H4 (cell line): ENCODE measurements at regions not wholly inside any gene's neighbourhood (a gene's known extent, or its start where the extent isn't known, plus 50 kb on each side); places are given as distances from the start of the nearest gene placed in this dataset.

ENCODE experiments used
- DNase-seq: peaks from one replicate; pipeline ENCODE4 v3.0.0-alpha.2; 2015; ENCODE audit warnings: low spot score

DNA sequence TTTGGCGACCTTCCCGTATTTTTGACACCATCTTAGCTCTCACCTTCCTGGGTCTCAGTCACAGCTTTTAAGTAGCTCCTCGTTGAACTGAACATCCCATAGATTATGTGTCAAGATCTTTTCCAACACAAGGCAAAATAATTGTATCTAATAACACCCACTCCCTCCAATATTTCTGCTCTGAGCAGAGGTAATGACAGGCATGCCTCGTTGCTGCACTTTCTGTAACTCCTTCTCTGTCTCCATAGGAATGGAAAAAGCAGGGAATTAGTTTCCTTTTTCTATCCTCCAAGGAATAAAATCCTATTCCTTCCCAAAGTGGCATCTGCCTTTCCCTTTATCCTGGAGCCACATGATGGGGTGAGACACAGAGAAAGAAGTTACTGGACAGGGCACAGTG is 174.0 kb upstream of the CDH20 start:
- DNase-seq = no peak

DNA sequence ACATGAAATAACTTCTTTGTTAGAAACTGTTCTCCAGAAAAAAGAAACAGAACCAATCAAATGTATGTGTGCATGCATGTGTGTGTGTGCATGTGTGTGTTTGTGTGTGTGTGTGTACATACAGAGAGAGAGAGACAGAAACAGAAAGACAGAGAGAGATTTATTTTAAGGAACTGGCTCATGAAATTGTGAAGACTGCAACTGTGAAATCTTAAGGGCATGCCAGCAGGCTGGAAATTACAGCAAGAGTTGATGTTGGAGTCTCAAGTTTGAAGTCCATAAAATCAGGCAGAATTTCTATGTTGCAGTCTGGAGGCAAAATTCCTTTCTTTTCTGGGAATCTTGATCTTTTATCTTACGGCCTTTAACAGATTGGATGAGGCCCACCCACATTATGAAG is 168.9 kb upstream of the CDH20 start:
- no peak for DNase-seq

DNA sequence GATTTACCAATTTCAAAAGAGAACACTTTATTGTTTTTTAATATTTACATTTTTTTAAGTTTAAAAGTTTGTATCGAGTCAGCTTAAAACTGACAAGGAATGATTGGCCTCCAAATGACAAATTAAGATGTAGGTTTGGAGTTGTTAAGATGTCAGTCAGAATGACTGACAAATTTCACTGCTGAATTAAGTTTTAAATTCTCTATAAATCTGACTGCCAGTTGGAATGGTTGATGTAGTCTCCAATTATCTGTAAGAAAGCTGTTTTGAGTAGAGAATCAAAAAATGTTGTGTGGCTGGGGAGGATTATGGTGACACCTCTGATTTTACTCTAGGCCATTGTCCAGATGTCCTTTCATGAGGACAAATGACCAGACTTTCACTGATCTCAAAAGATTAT is 165.3 kb upstream of the CDH20 start:
- no peak for DNase-seq

DNA sequence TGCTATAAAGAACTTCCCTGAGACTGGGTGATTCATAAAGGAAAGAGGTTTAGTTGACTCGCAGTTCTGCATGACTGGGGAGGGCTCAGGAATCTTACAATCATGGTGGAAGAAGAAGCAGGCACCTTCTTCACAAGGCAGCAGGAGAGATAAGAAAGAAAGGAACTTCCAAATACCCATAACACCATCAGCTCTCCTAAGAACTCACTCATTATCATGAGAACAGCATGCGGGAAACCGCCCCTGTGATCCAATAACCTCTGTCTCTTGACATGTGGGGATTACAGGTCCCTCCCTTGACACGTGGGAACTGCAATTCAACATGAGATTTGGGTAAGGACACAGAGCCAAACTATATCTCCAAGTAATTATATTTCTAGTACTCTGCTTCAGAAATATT is 163.8 kb upstream of the CDH20 start:
- no peak for DNase-seq

DNA sequence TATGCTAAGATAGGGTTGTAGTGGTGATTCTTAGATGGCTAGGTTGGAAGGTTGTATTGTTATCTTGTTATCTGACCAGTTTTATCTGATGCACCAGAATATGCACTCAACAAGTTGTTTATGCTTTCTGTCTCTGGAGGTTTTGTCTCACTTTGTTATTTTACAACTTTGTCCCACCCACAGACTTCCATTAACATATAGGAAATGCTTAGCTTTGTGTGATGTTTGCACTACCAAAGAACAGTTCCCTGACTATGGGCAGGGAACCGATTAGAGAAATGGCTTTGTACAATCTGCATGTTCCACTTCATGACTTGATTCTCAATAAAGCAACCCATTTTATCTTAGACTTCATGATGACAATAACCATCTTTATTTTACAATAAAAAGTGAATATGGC is 160.6 kb upstream of the CDH20 start:
- DNase-seq = no peak

DNA sequence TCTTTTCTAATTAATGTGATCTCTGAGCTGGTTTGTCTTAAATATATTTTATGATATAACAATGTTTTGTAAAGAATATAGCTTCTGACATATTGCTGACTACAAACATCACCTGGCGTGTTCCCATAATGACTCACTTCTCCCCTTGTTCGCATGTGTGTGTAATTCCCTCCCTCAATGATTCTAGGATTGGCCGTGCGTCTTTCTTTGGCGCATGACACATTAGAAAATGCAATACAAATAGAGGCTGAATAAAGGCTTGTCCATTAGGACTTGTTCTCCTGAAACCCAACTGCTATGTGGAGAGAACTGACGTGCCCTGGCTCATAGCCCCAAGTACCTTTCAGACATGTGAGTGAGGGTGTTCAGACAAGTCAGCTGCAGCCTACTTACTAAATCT is 159.7 kb upstream of the CDH20 start:
- no peak for DNase-seq

DNA sequence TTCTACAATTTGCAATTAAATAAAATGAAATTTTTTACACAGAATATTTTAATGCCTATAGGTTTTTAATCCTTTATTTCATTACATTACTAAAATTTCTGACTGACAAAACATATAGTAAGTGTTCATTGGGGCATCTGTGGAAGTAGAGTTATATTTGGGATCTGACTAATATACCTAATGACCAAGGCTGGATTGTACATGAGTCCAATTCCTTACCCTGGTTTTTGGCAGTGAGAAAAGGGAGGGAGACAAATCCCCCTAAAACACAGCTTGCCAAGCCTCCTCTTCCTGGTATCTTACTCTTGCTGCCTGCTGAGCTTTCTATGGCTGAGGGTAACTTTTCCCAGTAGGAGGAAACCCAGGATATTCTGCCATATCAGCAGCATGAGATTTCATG is 149.4 kb upstream of the CDH20 start:
- DNase-seq = no peak

DNA sequence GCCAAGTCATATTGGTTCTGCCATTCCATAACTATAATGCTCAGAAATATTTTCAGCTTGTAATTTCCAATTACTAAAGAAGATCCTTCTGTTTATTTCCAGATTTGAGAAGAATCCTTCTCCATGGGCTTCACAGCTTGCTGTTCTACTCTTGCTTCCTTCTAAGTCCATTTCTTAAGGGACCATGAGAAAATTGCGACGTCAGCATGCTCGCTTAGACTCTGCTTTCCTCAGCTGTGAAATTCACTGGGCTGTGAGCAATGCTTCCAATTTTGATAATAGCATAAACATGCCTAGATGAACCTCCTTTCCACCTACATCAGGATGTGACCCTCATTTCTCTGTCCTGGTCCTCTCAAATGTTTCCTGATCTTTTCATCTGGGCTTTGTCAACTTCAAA is 145.3 kb upstream of the CDH20 start:
- no peak for DNase-seq

DNA sequence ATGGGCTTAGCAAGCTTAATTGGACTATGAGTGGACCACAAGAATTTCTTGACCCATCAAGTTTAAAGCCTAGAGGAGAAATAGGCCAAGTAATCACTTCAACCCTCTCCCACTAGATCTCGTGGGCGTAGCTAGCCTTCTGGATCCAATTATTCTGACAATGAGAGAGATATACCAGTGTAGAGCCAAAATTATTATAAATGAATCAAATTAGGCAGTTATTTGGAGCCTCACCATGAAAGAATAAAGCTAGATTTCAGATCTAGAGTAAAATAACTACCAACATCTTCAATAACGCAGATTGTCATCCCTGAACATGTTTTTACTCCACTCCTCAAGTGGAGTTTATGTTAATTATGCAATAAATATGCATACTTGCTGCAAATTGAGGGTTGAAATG is 143.9 kb upstream of the CDH20 start:
- no peak for DNase-seq

DNA sequence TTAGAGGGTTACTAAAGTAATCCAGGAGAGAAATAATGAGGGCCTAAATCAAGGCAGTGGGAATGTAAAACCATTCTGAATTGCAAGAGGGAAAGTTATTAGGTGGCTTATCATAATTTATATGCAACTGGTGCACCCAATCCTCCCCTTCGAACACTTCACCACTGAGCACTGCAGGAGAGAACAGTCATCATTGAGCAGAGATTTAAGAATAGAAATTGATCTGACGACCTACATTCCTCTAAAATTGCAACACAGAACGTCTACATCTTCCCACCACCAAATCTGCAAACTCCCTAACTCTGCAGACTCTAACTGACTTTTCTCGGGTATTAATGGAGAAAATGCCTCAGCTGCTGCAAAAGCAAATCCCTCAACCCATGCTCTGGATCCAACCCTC is 138.5 kb upstream of the CDH20 start:
- no peak for DNase-seq

DNA sequence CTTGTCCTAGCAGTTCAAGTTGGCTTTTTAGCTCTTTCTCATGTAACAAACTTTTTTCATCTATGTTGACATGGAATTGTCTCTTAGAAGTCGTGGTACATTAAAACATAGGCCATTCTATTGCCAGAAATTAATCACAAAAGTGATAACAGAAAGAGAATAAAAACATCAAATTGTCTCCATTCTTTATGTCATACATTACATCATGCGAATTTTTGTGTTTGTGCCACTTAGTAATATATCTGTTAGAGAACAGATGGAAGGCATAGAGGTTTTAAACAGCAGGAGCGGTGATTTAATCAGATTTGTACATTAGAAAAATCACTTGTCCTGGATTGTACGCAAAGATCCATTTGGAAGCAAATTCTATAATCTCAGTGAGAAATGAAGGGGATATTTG is 136.5 kb upstream of the CDH20 start:
- no peak for DNase-seq

DNA sequence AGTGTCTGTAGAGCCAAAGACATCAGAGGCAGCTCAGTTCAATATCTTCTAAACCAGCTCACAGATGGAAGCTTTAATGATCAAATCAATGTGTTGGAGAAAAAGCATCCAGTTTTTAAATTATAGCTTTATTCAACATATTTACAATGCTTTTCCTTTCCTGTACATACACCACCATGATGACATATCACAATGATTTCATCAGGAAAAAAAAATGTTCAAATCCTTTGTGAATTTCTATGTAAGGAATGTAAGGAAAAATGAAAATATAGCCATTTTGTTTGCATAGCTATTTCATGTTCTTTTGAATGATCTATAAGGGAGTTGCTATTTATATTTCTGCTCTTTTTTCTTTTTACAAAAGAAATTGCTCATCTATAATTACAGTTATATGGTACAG is 134.7 kb upstream of the CDH20 start:
- DNase-seq = no peak

DNA sequence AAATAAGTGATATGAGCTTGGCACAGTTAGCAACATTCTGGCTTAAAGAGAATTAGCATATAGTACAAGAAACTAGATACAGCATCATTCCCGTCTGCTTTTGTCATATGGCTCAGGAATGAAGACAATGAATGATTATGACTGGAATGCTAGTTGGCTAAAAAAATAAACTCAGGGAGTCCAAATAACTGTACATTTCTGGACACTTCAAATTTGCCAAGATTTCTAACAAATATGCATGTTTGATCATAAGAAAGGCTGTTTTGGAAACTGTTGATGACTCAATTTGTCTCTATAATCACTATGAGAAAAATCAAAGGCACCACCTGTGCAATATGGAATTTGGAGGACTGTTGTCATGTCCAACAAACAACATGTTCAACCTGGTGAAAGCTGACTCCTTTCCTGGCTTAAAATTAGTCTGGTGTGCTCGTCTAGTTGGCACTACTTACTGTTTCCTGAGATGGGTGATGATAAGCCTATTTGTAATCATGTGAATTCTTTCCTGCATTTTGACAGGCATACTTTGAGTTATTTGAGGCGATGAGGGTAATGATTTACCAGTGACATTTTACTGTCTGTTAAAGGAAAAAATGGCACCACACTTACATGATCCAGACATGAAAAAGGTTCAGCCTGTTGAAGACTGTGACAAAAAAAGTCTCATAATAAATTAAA is 133.9 kb upstream of the CDH20 start:
- DNase-seq = no peak

DNA sequence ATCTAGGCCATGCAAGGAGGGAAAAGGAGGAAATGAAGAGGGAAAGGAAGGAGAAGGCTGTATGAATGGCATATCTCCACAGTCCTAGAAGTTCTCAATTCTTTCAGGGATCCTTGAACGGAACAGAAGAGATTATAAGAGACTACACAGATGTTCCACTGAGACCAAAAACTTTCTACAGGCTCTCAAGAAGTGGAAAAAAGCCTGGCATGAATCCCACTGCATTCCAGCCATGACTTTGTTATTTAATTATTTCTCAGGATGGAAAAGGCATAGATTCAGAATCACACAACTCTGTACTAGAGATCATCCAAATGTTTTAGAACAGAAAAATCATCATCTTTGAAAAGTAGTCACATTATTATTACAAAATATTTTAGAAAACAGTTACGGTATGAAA is 131.7 kb upstream of the CDH20 start:
- no peak for DNase-seq

DNA sequence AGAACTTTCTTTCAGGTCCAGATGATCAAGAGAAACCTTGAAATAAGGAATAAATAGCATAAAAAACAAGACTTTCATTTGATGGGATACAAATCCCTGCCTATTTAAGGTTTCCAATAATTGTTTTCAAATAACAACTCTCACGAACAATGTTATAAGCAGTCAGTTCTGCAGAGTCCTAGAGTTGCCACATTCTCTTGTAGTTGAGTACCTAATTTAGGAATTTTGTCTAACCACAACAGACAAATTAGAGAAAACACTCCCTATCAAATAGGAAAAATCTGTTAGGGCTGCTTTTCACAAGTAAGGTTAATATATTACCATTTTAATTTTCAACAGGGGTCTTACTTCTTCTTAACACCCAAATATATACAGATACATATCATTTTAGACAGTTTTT is 130.1 kb upstream of the CDH20 start:
- no peak for DNase-seq

DNA sequence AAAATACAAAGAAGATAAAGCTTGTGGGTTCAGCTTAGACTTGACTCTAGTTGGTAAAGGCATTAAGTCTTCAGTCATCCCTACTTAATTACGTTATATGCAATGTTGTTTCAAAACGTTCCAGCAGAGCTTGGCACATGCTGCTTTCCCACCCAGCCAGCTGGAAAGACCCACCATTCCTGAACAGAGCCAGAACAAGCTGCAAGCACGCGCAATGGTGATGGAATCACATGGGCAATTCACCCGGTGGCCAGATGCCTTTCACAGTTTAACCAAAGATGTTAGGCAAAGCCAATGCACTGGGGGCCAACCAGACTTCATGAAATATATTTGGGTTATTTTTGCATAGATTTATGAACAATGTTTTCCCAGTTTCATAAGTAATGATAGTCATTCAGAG is 123.4 kb upstream of the CDH20 start:
- no peak for DNase-seq

DNA sequence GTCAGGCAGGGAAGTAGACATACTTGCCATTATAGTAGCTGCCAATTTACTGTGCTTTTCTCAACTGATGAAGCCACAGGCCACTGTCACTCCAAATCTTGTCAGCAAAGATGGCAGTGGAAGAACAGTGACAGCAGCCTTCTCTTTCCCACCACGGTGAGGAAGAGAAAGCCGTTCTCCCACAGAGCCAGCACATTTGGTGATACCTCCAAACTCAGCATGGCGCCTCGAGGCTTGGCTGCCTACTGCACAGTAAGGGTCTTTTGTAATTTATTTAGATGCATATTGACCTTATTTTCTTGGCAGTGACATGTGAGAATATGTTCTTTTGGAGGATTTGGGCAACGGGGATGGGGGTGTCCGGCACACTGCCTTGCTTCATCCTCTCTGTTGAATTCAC is 117.2 kb upstream of the CDH20 start:
- DNase-seq = no peak

DNA sequence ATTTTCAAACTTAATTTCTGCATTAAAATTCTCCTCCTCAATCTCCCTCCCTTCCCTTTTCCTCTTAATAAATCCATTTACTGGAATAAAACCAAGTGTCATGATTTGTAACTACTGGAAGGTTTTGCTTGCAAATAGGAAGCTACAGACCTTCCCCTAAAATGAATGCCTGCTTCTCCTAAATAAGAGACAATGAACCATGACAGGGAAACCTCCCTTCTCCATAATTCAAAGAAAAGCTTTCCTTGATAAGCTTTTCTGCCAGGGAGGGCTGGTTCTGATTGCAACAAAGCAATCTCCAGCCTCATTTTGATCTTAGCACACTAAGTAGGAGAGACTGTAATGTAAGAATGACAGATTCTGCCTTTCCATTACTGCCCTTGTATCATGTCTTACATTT is 111.0 kb upstream of the CDH20 start:
- no peak for DNase-seq

DNA sequence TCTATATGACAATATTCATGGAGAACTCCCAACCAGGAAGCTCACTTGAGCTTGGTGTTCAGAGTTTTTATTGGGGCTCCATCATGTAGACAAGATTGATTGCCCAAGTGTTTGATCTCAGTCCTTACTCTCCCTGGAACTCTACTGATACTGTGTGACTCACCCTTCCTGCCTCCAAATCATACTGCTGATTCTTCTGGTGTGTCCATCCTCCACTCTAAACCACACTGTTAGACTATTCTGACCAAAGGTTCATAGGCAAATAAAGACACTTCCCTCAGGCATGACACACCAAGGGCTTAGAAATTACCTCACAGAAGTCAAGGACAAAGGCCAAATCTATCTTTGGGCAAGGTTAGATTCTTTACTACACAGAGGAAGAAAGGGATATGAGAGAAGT is 107.9 kb upstream of the CDH20 start:
- no peak for DNase-seq

DNA sequence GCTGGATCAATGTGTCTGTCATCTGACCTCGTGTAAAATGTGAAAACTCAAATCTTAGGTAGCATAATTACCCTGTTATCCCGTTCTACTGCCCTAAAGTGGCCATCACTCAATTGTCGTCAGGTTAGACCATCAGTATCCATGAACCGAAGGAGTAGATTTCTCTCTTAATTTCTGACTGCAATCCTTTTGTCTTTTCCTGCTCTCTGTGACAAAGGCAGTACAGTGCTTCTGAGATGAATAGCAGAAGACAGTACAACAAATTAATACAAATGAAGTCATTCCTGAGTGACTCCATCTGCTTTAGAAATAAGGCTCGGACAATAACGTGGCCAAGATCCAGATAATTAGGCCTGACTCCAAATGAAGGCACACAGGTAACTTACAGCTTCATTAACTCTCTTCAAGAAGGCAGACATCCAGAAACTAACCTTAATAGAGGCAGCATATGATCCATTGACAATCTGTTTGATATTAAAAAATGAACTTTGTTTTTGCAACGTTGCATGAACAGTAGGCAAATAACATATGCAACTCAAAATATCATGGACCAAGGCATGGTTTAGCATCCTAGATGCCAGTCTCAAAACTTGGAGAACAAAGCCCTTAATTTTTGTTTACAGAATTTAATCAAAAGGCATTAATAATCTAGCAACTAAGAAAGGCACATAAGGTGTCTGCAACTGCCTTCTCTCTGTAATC is 96.7 kb upstream of the CDH20 start:
- no peak for DNase-seq

DNA sequence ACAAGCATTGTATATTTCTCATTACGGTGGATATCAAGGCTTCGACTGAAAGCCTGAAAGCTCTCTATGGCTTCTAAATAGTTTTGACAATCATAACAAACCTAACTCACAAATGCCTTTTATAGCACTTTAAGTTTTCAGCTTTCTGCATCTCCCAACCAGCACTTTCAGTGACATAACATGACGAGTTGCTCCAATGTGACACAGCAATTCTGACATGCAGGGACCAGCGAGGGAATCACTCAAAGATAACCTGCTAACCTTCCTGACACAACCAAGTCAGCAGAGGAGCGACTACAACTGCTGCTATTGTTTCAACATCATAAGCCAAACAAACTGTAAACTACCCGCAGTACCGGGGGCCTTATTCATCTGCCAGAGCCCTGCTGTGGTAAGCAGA is 95.7 kb upstream of the CDH20 start:
- DNase-seq = no peak

DNA sequence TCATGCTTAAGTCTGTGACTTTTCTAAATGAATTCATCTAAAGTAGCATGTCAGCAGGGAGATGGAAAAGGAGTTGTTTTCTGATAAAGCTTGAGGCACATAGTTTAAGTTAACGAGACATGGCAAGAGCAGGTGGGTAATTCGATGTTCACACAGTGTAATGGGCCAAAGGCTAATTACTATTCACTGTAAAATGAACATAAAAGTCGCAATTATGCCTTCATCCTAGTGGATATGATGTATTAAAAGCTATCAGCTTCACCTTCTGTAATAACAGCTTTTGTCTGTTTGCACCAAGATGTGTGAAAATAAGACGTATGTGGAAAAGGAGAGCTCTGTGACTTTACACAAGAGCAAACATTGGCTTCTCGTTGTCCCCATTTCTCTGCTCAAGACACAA is 94.2 kb upstream of the CDH20 start:
- no peak for DNase-seq

DNA sequence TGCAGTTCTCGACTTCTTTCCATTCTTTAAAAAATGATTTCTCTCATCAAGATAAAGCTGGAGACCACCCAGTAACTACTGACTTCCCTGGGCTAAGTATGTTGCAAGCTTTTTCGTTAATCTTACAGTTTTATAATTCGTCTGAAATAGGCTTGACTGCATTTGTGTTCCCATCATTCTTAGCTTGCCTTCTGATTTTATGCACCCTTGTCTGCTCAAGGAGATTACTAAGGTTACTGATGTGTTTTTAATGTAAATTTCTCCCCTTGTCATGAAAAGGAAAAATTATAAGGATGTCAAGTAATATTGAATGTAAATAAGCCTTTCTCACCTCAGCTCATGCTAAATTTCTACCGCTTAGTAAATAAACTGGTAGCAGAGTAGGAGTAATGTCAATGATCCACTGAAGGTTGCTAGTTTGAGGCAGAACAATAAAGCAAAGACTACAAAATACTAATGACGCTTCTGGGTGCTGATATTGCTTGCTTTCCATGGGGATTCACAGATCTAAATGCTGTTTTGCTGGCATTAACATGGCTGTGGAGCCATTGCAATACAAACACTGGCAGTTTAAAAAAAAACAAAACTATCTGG is 91.9 kb upstream of the CDH20 start:
- DNase-seq = no peak

DNA sequence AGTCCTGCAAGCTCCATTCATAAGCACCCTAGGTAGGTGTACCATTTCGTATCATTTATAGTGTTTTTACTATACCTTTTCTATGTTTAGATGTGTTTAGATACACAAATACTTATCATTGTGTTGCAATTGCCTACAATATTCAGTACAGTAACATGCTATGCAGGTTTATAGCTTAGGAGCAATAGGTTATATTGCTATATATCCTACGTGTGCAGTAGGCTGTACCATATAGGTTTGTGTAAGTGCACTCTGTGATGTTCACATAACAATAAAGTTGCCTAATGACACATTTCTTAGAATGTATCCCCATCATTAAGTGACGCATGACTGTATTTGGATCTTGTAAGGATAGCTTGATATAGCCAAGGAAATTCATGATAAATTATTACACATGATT is 88.6 kb upstream of the CDH20 start:
- no peak for DNase-seq
